GM21786 (cell line): ENCODE measurements at regions not wholly inside any gene's neighbourhood (a gene's known extent, or its start where the extent isn't known, plus 50 kb on each side); places are given as distances from the start of the nearest gene placed in this dataset.
"Not testable (repeated sequence)": the region's sequence is repeated elsewhere in the genome, so short reads cannot be mapped to it uniquely, and the experiment has no call there.

Source experiments
- ATAC-seq: cut with Tn5 transposase; IDR thresholded peaks from one replicate; pipeline ENCODE4 v1.9.1; 2021; ENCODE audit not compliant: unreplicated experiment

DNA sequence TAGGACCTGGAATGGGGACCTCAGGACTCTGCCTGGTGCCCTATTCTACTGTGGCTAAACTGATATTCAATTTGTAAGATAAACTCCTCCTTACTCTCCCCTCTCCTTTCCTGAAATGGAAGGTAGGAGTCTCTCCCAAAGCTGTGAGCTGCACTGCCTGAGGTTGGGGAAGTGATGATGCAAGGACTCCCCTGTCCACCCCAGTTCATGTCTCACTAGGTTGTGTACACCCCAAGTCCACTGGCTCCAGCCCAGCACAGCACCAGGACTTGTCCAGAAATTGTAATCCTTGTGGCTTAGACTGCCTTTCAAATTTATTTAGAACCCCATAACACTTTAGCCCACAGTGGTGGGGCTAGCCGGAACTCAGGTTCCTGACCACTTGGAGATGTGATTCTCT, 247.2 kb upstream of the CTBP2 start:
- ATAC-seq, result no peak

DNA sequence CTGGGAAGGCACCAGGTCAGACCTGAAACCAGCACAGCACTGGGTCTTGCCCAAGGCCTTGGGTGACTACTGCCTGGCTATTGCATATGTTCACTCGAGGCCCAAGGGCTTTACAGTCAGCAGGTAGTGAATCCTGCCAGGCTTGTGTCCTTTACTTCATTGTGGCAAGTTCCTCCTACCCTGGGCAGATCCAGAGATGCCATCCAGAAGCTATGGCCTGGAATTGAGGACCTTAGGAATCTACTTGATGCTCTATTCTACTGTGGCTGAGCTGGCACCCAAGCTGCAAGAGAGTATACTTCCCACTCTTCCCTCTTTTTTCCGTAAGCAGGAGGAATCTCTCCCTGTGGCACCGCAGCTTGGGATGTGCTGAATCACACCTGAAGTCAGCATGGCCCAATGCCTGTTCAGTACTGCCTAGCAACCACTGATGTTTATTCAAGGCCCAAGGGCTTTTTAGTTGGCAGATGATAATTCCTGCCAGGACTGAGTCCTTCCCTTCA, 246.7 kb upstream of the CTBP2 start:
- no peak for ATAC-seq

DNA sequence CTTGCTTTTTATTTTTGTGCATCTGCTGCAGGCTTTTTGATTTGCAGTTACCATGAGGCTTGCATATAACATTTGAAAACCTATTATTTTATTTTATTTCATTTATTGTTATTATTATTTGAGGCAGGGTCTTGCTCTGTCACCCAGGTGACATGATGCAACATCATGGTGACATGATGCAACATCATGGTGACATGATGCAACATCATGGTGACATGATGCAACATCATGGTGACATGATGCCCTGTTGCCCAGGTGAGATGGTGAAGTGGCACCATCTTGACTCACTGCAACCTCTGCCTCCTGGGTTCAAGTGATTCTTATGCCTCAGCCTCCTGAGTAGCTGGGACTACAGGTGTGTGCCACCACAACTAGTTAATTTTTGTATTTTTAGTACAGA, 244.5 kb upstream of the CTBP2 start:
- not testable (repeated sequence) for ATAC-seq

DNA sequence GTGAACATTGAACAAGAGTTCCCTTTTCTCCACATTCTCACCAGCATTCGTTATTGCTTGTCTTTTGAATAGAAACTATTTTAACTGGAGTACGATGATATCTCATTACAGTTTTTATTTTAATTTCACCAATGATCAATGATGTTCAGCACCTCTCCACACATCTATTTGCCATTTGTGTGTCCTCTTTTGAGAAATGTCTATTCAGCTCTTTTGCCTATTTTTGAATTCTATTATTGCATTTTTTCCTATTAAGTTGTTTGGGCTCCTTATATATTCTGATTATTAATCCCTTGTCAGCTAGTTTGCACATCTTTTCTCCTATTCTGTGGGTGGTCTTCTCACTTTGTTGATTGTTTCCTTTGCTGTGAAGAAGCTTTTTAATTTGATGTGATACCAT, 241.1 kb upstream of the CTBP2 start:
- no peak for ATAC-seq

DNA sequence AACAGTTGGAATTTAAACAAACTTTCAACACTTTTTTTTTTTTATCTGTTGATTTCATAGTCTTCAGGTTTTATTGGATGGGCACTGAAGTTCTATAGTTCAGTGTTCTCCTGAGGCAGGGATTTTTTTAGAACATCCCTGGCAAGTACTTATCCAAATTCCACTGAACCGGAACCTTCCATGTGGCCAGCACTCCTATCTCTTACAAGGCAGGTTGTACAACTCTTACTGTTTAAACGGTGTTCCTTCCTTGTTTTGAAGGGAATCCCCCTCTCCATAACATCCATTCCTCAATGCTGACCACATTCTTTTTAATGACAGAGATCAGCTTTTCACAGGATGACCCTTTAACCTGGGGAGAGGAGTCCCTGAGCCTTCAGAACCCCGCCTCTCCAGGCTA, 238.9 kb upstream of the CTBP2 start:
- no peak for ATAC-seq

DNA sequence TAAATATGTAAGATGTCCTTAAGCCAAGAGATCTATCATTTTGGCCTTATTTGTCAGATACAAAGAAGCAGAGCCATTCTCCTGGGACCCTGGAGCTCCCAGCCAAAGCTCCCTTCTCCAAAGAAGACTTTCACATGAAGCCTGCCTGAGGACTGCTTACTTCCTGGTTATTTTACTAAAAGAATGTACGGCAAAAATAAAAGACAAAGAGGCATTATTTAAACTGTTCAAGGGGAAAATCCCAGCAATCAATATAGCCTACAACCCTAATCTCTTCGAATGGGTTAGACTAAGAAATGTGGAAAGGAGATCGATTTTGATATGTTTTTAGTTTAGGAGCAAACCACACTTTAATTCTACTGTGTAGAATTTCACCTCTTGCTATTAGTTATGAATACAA, 237.9 kb upstream of the CTBP2 start:
- no peak for ATAC-seq

DNA sequence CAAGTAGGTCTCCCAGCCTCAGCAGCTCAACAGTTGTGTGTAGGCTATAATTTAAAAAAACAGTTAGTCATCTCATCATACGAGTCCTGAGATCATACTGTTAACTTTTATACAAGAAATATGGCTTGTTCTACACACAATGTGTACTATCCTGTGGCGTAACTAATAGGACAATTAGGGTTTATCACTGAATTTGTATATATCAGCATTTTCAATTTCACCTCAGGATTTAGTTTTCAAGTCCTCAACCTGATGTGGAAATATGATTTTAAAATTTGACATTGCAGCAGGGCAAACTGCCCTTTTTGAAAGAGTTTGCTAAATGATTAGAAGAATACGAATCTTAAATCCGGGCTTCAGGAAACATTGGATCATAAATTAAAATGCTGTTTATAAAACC, 237.2 kb upstream of the CTBP2 start:
- no peak for ATAC-seq

DNA sequence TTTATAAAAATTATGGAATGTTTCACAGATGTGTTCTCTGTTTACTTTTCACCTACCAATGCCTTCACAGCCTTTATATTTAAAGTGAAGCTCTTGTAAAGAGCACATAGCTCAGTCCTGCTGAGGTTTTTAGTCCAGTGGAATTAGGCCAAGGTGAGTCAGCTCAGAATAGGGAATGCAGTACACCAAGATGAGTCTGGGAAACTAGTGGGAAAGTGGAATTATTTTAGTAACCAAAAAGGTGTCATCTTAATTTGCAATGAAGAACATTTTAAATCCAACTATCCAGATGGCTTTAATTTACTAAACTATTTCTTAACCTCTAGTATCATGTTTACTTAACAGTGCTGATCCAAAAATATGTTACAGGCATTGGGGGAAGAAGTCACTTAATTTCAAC, 236.3 kb upstream of the CTBP2 start:
- no peak for ATAC-seq

DNA sequence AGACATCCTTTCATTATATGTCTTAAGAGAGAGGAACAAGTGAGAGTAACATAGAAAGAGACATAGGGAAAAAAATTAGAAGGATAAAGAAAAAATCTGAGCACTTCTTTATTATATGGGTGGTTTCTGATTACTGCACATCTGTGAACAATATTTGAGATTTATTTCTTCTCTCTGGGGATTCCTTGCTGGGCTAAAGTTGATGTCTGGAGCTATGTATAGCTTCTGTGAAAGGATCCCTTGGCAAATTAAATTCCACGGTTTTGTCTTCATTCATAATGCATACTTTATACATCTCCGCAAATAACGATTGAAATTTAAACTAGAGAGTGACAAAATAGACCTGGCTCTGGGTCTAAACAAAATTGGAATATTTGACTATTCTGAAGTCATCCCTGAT, 232.2 kb upstream of the CTBP2 start:
- no peak for ATAC-seq

DNA sequence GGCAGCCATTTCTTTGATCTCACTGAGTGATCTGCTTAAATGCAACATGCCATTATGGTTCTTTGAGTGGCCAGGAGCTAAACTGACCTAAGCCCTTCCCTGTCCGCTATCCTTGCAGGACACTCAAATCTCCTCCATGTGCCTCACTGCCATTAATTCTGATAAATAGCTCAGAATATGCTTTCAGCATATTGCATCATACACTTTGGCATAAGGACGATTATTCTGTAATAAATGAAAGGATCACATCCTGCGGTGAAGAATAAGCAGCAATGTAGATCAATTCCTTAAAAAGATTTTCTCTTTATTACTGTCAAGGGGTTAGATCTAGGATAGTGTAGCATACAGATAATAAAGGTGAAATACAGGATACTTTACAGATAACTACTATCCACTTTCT, 231.8 kb upstream of the CTBP2 start:
- no peak for ATAC-seq

DNA sequence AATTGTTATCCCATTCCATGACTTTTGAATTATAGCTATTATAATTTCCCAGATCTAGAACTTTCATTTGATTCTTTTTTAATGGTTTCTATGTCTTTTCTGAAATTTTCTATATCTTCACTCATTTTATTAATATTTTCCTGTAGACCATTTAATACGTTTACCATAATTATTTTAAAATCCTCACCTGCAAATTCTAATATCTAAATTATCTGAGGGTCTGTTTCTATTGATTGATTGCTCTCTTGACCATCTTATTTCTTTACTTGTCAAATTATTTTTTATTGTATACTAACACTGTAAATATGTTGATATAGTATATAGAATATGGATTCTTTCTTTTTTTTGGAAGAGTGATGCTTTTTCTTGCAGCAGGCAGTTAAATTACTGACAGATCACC, 229.3 kb upstream of the CTBP2 start:
- ATAC-seq, result no peak

DNA sequence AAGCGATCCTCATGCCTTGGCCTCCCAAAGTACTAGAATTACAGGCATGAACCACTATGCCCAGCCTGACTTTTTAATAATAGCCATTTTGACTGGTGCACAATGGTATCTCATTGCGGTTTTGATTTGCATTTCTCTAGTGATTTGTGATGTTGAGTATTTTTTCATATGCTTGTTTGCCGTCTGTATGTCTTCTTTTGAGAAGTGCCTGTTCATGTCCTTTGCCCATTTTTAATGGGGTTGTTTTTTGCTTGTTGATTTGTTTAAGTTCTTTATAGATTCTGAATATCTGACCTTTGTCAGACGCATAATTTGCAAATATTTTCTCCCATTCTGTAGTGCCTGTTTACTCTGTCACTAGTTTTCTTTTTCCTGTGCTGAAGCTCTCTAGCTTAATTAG, 219.2 kb upstream of the CTBP2 start:
- ATAC-seq, result no peak

DNA sequence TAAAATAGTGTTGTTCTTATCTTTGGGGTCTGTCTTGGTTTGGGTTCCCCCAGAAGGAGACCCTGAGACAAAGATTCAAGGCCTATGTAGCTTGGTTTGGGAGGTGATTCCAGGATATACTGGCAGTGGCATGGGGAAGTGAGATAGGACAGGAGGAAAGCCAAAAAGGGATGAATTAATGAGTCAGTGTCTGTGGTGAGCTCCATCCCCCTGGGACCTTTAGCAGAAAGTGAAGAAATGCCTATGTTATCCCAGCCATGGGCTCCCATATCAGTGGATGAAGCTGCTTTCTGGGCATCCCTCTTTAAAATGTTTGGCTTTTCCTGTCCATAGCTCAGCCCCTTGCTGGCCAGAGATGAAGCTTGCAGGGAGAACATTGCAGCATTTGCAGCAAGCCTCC, 217.0 kb upstream of the CTBP2 start:
- no peak for ATAC-seq

DNA sequence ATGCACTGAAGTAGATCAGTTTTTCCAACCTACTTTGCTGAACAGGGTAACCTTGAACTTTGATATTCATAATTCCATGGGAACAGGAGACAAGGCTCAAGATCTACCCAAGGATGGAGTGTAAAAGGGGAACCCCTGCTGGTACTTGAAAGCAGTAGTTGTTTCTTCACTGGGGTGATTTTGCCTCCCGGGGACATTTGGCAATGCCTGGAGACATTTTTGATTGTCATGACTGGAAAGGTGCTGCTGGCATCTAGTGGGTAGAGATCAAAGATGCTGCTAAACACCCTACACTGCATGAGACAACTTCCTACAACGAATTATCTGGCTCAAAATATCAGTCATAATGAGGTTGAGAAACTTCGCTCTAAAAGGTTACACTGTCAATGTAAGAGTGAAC, 214.8 kb upstream of the CTBP2 start:
- ATAC-seq, result no peak

DNA sequence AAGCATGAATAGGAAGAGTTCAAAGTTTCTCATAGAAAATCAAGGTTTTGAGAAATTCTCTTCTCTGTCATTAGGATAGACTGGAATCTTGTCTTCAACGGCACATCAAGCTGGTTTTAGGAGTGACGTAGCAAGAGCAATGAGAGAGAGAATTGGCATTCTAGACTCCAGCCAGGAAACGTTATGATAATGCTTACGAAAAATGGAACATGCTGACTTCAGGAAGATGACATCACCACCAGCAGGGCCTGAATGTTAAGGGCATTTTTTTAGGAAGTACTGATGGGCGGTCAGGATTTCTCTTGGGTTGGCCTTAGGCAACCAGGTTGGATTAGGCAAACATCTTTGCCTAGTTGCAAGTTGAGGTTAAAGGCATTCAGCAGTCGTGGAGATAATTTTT, 213.2 kb upstream of the CTBP2 start:
- ATAC-seq, result no peak

DNA sequence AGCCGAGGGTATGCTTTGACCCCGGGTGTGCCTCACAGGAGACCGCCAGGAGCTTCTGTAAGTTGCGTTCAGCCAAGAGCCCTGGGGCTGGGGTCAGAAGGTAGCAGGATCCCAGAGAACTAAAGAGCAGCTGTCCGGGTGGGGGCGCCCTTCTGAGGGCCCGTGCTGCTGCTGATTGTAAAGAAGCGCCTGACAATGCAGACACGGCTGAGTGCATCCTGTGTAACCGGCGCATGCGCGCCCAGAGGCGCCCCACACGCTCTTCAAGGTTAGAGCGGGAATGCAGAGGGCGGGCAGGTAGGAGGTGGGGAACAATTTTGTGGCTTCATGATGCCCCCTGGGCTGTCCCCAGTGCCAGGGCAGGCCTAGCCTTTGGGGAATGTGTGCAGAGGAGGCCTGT, 210.2 kb upstream of the CTBP2 start:
- ATAC-seq, result no peak

DNA sequence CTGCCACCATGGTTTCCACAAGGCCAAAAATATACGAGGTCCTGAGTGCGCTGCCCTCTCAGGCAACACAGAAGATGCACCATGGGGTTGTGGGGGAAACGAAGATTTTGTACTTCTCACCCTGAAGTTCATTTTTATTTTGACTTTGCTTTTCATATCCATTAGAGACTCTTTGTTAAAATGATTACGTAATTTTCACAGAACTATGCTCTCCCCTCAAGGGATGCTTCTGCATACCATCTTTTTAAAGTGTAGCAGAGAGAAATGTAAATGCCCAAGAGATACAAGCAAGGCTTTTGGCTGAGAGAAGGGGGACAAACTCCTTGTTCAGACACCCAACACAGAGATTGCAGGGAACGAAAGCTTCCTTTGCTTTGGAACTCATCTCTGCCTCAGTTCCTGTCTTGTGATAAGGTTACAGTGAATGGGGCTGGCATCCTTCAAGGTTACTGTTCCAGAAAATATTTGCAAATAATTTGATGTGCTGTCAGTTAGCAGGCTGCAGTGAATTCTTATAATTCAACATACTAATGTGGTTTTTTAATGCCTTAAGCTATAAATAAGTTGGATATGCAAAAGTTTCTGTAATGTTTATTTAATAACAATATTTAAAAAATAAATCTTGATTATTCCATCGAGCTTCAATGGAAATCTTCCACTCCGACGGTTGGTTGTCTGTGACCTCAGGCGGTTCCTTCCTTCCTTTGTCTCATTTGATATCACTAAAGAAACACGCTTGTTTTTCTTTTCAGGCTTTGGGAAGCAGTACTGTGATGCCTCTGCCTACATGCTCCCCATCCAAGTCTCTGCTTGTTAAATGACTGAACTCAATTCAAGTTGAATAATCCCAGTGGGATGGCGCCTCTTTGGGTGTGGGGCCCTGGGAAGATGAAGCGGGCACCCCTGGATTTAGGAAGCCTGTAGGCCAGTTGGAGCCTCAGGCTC, 209.3 kb upstream of the CTBP2 start:
- ATAC-seq, result no peak

DNA sequence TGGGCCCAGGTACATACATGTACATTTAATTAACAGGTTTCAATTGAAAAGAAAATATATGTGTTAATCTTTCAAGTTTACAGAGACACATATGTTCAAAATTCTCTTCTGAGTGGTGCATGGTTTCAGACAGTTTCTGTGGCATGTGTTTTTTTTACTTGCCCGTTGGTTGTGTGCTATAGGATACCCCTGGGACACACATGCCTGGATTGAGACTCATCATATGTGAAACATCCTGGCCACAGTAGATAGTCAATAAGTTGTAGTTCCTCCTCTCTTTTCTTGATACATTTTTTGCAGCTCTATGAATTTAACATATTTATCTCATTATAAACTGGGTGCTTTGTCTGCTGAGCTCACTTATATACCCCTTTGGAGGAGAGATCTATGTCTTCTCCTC, 207.8 kb upstream of the CTBP2 start:
- ATAC-seq, result no peak

DNA sequence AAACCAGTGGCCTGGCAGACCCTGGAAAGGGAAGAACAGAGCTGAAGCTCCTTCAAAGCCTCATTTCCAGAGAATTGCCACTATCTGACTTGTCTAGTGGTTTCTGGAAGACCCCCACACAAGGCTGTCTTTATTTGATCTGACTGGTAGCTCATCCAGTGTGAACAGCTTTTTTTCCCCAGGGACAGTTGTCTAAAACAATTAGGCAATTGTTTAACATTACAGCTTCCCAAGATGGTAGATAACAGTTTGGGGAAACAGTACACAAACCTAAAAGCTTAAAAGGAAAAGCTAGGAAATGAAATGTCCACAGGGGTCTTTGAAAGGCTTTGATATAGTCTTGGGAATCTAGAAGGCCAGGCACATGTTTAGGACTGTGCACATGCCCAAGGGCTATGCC, 203.4 kb upstream of the CTBP2 start:
- ATAC-seq, result no peak

DNA sequence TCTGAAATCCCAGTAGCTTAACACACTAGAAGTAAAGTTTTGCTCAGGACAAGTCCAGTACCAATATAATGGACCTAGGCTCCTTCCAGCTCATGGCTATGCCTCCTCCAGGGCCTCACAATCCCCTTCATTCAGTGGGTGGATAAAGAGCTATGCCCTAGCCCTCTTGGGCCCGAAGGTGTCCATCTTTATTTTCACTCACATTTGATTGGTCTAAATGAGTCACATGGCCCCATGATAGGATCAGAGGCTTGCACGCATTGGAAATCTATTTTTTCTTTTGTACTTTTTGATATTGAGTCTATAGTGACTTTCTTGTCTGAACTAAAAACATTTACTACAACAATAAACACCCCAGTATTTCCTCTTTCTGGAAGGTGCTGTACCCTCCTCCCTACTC, 202.6 kb upstream of the CTBP2 start:
- ATAC-seq, result no peak

DNA sequence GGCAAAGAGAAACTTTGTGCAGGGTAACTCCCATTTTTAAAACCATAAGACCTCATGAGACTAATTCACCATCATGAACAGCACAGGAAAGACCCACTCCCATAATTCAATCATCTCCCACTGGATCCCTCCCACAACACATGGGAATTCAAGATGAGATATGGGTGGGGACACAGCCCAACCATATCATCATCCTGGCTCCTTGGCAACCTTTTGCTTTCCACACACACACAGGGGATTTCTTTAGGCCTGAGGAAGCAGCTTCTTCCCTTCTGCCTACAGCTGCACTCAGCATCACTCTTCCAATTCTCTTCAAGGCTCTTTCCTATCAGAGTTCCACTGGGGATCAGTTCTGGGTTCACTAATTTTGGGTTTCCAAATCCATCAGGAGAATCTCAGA, 199.0 kb upstream of the CTBP2 start:
- ATAC-seq, result no peak

DNA sequence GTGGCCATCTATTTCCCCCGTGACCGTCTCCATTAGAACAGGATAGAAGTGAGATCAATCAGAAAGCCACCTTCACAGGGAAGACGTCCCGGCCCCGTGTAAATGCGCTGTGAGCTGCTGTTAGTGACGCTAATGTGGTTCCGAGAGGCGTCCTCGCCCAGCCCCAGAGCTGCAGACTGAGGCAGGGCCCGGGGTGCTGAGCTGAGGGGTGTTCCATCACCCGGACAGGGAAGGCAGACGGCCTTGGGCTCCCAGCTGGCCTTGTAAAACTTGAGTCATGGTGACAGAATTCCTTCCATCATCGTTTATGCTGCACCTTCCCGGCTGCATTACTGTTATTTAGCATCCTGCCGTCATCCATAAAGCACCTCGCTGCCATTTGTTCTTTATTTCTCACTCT, 195.3 kb upstream of the CTBP2 start:
- ATAC-seq, result no peak

DNA sequence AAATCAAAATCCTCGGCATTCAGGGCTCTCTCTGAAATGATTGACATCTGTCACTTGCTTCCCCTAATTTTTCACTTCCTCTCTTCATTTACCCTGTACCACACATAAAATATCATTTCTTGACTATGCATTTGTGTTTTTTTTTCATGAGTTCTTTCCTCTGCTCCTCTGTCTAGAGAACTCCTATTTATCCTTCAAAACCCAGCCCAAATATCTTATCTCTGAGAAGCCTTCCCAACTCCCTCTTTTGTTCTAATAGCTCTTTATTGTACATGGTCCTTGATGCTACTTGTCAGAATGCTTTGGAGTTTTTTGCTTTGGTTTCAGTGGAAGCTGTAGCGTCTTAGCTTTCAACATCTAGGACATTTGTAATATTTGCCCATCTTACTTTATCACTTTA, 190.2 kb upstream of the CTBP2 start:
- no peak for ATAC-seq
